Kidney (tissue), 13 donors: ENCODE measurements at regions not wholly inside any gene's neighbourhood (a gene's known extent, or its start where the extent isn't known, plus 50 kb on each side); places are given as distances from the start of the nearest gene placed in this dataset.
A peak's percentile ranks its signal among the peaks of the same experiment; 100 is the strongest.

Source experiments
- DNase-seq, 5 donors: peaks; one replicate each; pipeline ENCODE4 v3.0.0-alpha.2; 2013 to 2020
- FAIRE-seq: peaks from 2 replicates; lab custom pipeline; 2012; peaks lifted over from hg19 to GRCh38; lab: Jason Lieb, UNC
- H3K27ac ChIP-seq, 2 donors: one replicate each; pipeline ENCODE4 v1.7.0; 2013; ENCODE audit warnings: low read depth in 2 of 2, low read length in 2 of 2, inconsistent platforms in 1 of 2
- H3K27me3 ChIP-seq: one replicate; pipeline ENCODE4 v1.7.1; 2013; ENCODE audit warnings: low read length, inconsistent platforms; ENCODE audit not compliant: control insufficient read depth, insufficient read depth
- H3K36me3 ChIP-seq, 3 donors: one replicate each; pipeline versions ENCODE4 v1.7.0 to v1.7.1; 2013; ENCODE audit warnings: low read length in 3 of 3, control low read depth in 1 of 3, inconsistent platforms in 1 of 3; ENCODE audit not compliant: insufficient read depth in 3 of 3, control insufficient read depth in 2 of 3
- H3K4me1 ChIP-seq, 3 donors: one replicate each; pipeline versions ENCODE4 v1.7.0 to v1.7.1; 2013; ENCODE audit warnings: low read length in 3 of 3, inconsistent platforms in 1 of 3, low read depth in 1 of 3; ENCODE audit not compliant: control insufficient read depth in 2 of 3, insufficient read depth in 2 of 3
- H3K4me3 ChIP-seq, 3 donors: one replicate each; pipeline versions ENCODE4 v1.7.0 to v1.8.1; 2013; ENCODE audit warnings: low read length in 3 of 3, control low read depth in 1 of 3, inconsistent platforms in 1 of 3
- H3K9ac ChIP-seq, 3 donors: one replicate each; pipeline versions ENCODE4 v1.7.0 to v1.7.1; 2013; ENCODE audit warnings: low read length in 3 of 3, control low read depth in 1 of 3, inconsistent platforms in 1 of 3
- H3K9me3 ChIP-seq, 3 donors: one replicate each; pipeline versions ENCODE4 v1.7.0 to v1.7.1; 2013; ENCODE audit warnings: low read length in 3 of 3, control low read depth in 1 of 3, inconsistent platforms in 1 of 3; ENCODE audit not compliant: control insufficient read depth in 2 of 3, insufficient read depth in 1 of 3
- intact Hi-C: fragments of 100-400 bp; cut with DNase I; formaldehyde crosslinking; loops from one replicate; pipeline ENCODE4 v1.11.1; 2022
- TF ChIP-seq, protein P1 (sequence below): IDR thresholded peaks from 3 replicates; pipeline ENCODE4 v1.5.1; 2012; ENCODE audit warnings: mild to moderate bottlenecking, moderate library complexity, borderline replicate concordance; ENCODE audit not compliant: insufficient read depth; ENCODE audit errors: extremely low read depth
- donor health status: control.
- donor health status: control.
- donor health status: control.
- donor health status: control.
- donor health status: control.
- donor health status: DM: yes; HTN: yes; CAD: no.
- donor health status: Normal renal cell carcinoma (clear cell type).

- H3K9ac ChIP-seq = no peak overlapping the region
- no peaks in the 10 kb centered on the region for H3K36me3 ChIP-seq
- peaks cover 0 to 2% (median 0%) of the 10 kb centered on the region in 3 donors for H3K4me1 ChIP-seq
- H3K4me3 ChIP-seq = no peak overlapping the region
- no peak overlapping the region for H3K27ac ChIP-seq
- intact Hi-C loops = no loop called here
- no peaks in the 10 kb centered on the region for H3K27me3 ChIP-seq
- TF ChIP-seq, protein P1, sequence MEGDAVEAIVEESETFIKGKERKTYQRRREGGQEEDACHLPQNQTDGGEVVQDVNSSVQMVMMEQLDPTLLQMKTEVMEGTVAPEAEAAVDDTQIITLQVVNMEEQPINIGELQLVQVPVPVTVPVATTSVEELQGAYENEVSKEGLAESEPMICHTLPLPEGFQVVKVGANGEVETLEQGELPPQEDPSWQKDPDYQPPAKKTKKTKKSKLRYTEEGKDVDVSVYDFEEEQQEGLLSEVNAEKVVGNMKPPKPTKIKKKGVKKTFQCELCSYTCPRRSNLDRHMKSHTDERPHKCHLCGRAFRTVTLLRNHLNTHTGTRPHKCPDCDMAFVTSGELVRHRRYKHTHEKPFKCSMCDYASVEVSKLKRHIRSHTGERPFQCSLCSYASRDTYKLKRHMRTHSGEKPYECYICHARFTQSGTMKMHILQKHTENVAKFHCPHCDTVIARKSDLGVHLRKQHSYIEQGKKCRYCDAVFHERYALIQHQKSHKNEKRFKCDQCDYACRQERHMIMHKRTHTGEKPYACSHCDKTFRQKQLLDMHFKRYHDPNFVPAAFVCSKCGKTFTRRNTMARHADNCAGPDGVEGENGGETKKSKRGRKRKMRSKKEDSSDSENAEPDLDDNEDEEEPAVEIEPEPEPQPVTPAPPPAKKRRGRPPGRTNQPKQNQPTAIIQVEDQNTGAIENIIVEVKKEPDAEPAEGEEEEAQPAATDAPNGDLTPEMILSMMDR = peak; percentile 68
- FAIRE-seq = no peak
- peak; percentile 57 to 82 (median 79) for DNase-seq
- H3K9me3 ChIP-seq = no peaks in the 10 kb centered on the region
Measured at GRCh38 chr14:101235335-101236103, 325.8 kb upstream of the DIO3 start.

- Histone ChIP-seq H3K9me3 (no peaks in the 10 kb centered on the region), H3K27me3 (no peaks in the 10 kb centered on the region), H3K9ac (no peak overlapping the region), H3K4me3 (no peak overlapping the region), H3K27ac (no peak overlapping the region), H3K4me1 (peaks cover 0 to 2% (median 0%) of the 10 kb centered on the region in 3 donors), H3K36me3 (no peaks in the 10 kb centered on the region)
- DNase-seq (peak in 1 of 5 donors; percentile 14), FAIRE-seq (no peak)
- TF ChIP-seq, protein P1 = no peak
- intact Hi-C loops = no loop called here
Measured at GRCh38 chr14:101236496-101237251, 324.6 kb upstream of the DIO3 start.

DNA sequence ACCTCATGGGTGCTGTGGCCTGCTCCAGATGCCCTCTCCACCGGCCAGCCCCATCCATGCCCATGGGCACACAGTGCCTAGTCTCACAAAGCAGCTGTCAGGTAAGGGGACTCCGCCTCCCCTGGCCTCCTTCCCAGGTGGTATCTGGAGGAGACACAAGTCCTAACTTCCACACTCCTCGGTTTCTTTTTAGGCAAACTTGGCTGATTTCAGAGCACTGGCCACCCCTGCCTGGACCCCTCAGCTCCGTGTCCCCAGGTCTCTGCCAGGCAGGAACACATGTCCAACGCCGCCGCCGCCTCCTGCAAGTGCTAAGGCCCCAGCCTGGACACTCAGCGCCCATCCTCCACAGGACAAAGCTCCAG lies 324.1 kb upstream of the DIO3 start:
- DNase-seq (peak in 2 of 5 donors; percentile 36 to 68), FAIRE-seq (no peak)
- Histone ChIP-seq H3K36me3 (no peaks in the 10 kb centered on the region), H3K4me3 (no peak overlapping the region), H3K9me3 (no peaks in the 10 kb centered on the region), H3K27ac (no peak overlapping the region), H3K9ac (no peak overlapping the region), H3K27me3 (no peaks in the 10 kb centered on the region), H3K4me1 (peaks cover 0 to 2% (median 0%) of the 10 kb centered on the region in 3 donors)
- intact Hi-C loops = no loop called here
- TF ChIP-seq, protein P1 = no peak
